Keratinocyte (primary cell): ENCODE measurements at regions not wholly inside any gene's neighbourhood (a gene's known extent, or its start where the extent isn't known, plus 50 kb on each side); places are given as distances from the start of the nearest gene placed in this dataset.

Experiments
- DNase-seq: peaks from one replicate; pipeline ENCODE4 v3.0.0-alpha.2; 2011; ENCODE audit warnings: low read depth, missing footprints, low spot score
- FAIRE-seq: peaks from 2 replicates; lab custom pipeline; 2011; peaks lifted over from hg19 to GRCh38; lab: Jason Lieb, UNC
- H2AFZ ChIP-seq: 2 replicates; pipeline ENCODE4 v1.6.0; 2012; ENCODE audit warnings: low read length, control low read depth, inconsistent platforms; ENCODE audit not compliant: control insufficient read depth
- H3K27ac ChIP-seq: 2 replicates; pipeline ENCODE4 v1.5.1; 2011; ENCODE audit warnings: low read length; ENCODE audit not compliant: control insufficient read depth, insufficient read depth
- H3K27me3 ChIP-seq: 3 replicates; pipeline ENCODE4 v1.6.0; 2011; ENCODE audit warnings: low read length; ENCODE audit not compliant: control insufficient read depth, insufficient read depth; ENCODE audit errors: extremely low read depth
- H3K36me3 ChIP-seq, 2 experiments: 2 replicates in 1 of 2; 3 replicates in 1 of 2; pipeline ENCODE4 v1.5.1; 2011; ENCODE audit warnings: low read length in 2 of 2, mild to moderate bottlenecking in 1 of 2; ENCODE audit not compliant: control insufficient read depth in 2 of 2, insufficient read depth in 2 of 2; ENCODE audit errors: extremely low read depth in 1 of 2
- H3K4me1 ChIP-seq: 3 replicates; pipeline ENCODE4 v1.5.1; 2011; ENCODE audit warnings: low read length; ENCODE audit not compliant: control insufficient read depth, insufficient read depth; ENCODE audit errors: extremely low read depth
- H3K4me2 ChIP-seq: 3 replicates; pipeline ENCODE4 v1.6.0; 2011; ENCODE audit warnings: low read depth, low read length; ENCODE audit not compliant: control insufficient read depth, insufficient read depth; ENCODE audit errors: extremely low read depth
- H3K4me3 ChIP-seq, 3 experiments: fragments of 200-600 bp in 1 of 3; sonication (generic) in 1 of 3; 2 replicates in 2 of 3; 3 replicates in 1 of 3; pipeline ENCODE4 v1.5.1; 2011 to 2016; ENCODE audit warnings: low read length in 3 of 3, mild to moderate bottlenecking in 3 of 3, control low read depth in 2 of 3, inconsistent platforms in 1 of 3, low read depth in 1 of 3, mixed read lengths in 1 of 3, mixed run types in 1 of 3, moderate library complexity in 1 of 3; ENCODE audit not compliant: control insufficient read depth in 2 of 3, insufficient read depth in 2 of 3; ENCODE audit errors: extremely low read depth in 1 of 3
- H3K79me2 ChIP-seq: 2 replicates; pipeline ENCODE4 v1.6.0; 2012; ENCODE audit warnings: low read length; ENCODE audit not compliant: control insufficient read depth, insufficient read depth
- H3K9ac ChIP-seq: 3 replicates; pipeline ENCODE4 v1.6.0; 2011; ENCODE audit warnings: low read length; ENCODE audit not compliant: control insufficient read depth, insufficient read depth; ENCODE audit errors: extremely low read depth
- H3K9me1 ChIP-seq: 3 replicates; pipeline ENCODE4 v1.6.0; 2011; ENCODE audit warnings: low read length; ENCODE audit not compliant: control insufficient read depth, insufficient read depth; ENCODE audit errors: extremely low read depth
- H3K9me3 ChIP-seq: 2 replicates; pipeline ENCODE4 v1.5.1; 2012; ENCODE audit warnings: low read depth, low read length; ENCODE audit not compliant: control insufficient read depth
- H4K20me1 ChIP-seq: 3 replicates; pipeline ENCODE4 v1.6.0; 2011; ENCODE audit warnings: low read length; ENCODE audit not compliant: control insufficient read depth, insufficient read depth; ENCODE audit errors: extremely low read depth
- EZH2 ChIP-seq: IDR thresholded peaks from one replicate; pipeline ENCODE4 v1.6.1; 2012; ENCODE audit warnings: inconsistent platforms, mild to moderate bottlenecking, low read length, moderate library complexity
- dilution Hi-C: fragments of 300-500 bp; cut with MboI; formaldehyde crosslinking; loops from one replicate; pipeline ENCODE4 v1.7.0; 2020; ENCODE audit warnings: low sequenced_read_pairs; ENCODE audit not compliant: extremely low pct_ligation_motif_present
- TF ChIP-seq, protein P1 (sequence below), 3 experiments: IDR thresholded peaks in 1 of 3; conservative IDR thresholded peaks in 1 of 3; optimal IDR thresholded peaks in 1 of 3; 2 replicates in 2 of 3; 3 replicates in 1 of 3; pipeline versions ENCODE3 to v1.5.1; 2011; ENCODE audit warnings: low read length in 3 of 3, mild to moderate bottlenecking in 3 of 3, moderate library complexity in 2 of 3, control low read depth in 1 of 3, inconsistent platforms in 1 of 3; ENCODE audit not compliant: insufficient read depth in 2 of 3; ENCODE audit errors: extremely low read depth in 1 of 3

DNA sequence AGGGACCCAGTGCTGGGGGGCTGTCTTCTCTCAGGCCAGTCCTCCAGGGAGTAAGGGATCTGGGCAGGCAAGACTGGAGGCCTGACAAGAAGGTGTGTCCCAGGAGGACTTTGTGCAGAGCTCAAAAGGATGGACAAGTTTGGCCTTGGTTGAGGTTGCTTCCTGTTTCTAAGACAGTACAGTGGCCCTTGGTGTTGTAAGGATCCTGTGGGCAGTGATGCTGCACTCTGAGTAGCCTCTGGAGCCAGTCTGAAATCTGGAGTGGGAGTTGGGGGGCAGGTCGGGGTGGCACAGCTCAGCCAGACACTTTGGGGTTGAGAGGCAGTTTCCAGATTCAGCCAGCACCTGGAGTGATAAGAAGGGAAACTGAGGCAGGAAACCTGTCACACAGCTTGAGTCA, 139.2 kb upstream of the ZMIZ1 start:
- H3K4me1 ChIP-seq, result peaks cover 14% of the 10 kb centered on the region

DNA sequence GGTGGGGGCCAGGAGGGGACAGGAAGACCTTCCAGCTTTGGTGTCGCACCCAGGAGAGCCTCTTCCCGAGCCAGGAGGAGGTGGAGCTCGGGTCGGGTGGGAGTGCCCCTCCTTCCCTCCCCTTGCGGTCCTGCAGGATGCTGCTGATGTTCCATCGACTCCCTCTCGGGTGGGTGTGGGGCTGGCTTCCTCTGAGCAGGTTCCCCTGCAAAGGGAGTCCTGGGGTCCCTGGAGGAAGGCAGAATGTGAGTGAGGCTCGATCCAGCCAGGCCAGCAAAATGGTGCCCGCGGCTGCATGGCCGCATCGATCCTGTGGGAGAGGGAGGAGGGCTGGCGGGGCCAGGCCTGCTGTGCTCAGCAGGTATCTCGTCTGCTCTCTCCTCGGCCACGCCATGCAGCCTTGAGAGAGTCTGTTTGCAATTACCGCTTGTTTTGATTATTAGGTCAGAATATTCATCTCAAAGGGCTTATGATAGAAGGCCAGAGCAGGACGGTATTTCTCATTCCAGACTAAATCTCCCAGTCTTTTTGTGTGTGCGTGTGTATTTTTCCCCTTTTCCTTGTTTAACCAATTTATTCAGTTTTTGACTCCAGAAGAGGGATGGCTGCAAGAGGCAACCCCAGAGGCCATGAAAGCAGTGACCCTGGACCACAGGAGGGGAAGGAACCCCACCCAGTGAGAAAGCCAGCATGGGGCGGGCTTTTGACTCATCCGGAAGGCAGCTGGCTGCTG, 137.3 kb upstream of the ZMIZ1 start:
- Histone ChIP-seq H3K4me2 (no peak overlapping the region), H4K20me1 (peaks cover 2% of the 10 kb centered on the region), H3K27me3 (peaks cover 32% of the 10 kb centered on the region), H3K4me3 (no peak overlapping the region), H3K36me3 (no peaks in the 10 kb centered on the region), H3K9me3 (no peaks in the 10 kb centered on the region), H3K9me1 (no peaks in the 10 kb centered on the region), H3K9ac (no peak overlapping the region), H3K27ac (no peak overlapping the region), H3K79me2 (no peaks in the 10 kb centered on the region), H3K4me1 (peaks cover 6% of the 10 kb centered on the region), H2AFZ (no peak overlapping the region)
- no peak for TF ChIP-seq EZH2
- TF ChIP-seq, protein P1, sequence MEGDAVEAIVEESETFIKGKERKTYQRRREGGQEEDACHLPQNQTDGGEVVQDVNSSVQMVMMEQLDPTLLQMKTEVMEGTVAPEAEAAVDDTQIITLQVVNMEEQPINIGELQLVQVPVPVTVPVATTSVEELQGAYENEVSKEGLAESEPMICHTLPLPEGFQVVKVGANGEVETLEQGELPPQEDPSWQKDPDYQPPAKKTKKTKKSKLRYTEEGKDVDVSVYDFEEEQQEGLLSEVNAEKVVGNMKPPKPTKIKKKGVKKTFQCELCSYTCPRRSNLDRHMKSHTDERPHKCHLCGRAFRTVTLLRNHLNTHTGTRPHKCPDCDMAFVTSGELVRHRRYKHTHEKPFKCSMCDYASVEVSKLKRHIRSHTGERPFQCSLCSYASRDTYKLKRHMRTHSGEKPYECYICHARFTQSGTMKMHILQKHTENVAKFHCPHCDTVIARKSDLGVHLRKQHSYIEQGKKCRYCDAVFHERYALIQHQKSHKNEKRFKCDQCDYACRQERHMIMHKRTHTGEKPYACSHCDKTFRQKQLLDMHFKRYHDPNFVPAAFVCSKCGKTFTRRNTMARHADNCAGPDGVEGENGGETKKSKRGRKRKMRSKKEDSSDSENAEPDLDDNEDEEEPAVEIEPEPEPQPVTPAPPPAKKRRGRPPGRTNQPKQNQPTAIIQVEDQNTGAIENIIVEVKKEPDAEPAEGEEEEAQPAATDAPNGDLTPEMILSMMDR (optimal IDR thresholded peaks at IDR 0.05 in 1 of 3, IDR thresholded peaks at IDR 0.05 in 1 of 3, conservative IDR thresholded peaks at IDR 0.05 in 1 of 3; ENCODE audit: extremely low read depth in 1 of 3, insufficient read depth in 2 of 3, low read length in 3 of 3), result no peak
- DNase-seq (no peak), FAIRE-seq (no peak)
- dilution Hi-C loops, result no loop called here

More for the DNA sequence above, 139.2 kb upstream of the ZMIZ1 start:
- Histone ChIP-seq H3K27ac (no peak overlapping the region), H3K27me3 (peaks cover 26% of the 10 kb centered on the region), H3K79me2 (no peaks in the 10 kb centered on the region), H3K4me3 (no peak overlapping the region), H4K20me1 (peaks cover 2% of the 10 kb centered on the region), H2AFZ (no peak overlapping the region), H3K9me3 (no peaks in the 10 kb centered on the region), H3K9me1 (peaks cover 2% of the 10 kb centered on the region), H3K36me3 (no peaks in the 10 kb centered on the region), H3K4me2 (no peak overlapping the region), H3K9ac (no peak overlapping the region)
- DNase-seq, result no peak
- FAIRE-seq, result no peak
- TF ChIP-seq, protein P1 (optimal IDR thresholded peaks at IDR 0.05 in 1 of 3, IDR thresholded peaks at IDR 0.05 in 1 of 3, conservative IDR thresholded peaks at IDR 0.05 in 1 of 3; ENCODE audit: extremely low read depth in 1 of 3, insufficient read depth in 2 of 3, low read length in 3 of 3), result no peak
- TF ChIP-seq EZH2, result no peak
- dilution Hi-C loops, result no loop called here
